ENCODE measurements at regions not wholly inside any gene's neighbourhood (a gene's known extent, or its start where the extent isn't known, plus 50 kb on each side); places are given as distances from the start of the nearest gene placed in this dataset.
A peak's percentile ranks its signal among the peaks of the same experiment; 100 is the strongest.

GRCh38 chr4:80133240-80133783 is 60.3 kb upstream of the ANTXR2 start:
- TF ChIP-seq, protein P1, sequence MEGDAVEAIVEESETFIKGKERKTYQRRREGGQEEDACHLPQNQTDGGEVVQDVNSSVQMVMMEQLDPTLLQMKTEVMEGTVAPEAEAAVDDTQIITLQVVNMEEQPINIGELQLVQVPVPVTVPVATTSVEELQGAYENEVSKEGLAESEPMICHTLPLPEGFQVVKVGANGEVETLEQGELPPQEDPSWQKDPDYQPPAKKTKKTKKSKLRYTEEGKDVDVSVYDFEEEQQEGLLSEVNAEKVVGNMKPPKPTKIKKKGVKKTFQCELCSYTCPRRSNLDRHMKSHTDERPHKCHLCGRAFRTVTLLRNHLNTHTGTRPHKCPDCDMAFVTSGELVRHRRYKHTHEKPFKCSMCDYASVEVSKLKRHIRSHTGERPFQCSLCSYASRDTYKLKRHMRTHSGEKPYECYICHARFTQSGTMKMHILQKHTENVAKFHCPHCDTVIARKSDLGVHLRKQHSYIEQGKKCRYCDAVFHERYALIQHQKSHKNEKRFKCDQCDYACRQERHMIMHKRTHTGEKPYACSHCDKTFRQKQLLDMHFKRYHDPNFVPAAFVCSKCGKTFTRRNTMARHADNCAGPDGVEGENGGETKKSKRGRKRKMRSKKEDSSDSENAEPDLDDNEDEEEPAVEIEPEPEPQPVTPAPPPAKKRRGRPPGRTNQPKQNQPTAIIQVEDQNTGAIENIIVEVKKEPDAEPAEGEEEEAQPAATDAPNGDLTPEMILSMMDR (IDR thresholded peaks at IDR 0.05; ENCODE audit: low read length, missing control alignments): no peak
- H3K4me3 ChIP-seq (replicated peaks; ENCODE audit: low read depth, low read length): no peak overlapping the region
- DNase-seq (ENCODE audit: low read depth): no peak

DNA sequence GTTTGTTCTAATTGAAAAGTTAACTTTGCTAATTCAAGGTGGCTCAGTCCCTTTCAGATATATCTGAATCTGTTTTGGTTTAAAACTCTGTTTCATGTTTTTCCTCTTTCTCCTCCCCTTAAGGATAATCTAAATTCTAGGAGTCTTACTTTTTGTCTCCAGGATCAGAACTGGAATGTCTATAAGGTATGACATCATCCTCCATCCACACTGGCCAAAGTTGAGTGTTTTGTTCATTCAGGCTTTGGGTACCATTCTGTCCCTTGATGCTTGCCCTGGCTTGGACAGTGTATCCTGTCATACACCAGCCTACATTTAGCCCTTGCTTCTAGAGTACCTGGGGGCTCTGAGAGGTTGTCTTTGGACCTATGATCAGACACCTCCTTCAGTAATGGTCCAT is 56.8 kb upstream of the ANTXR2 start:
- no peak overlapping the region for H3K4me3 ChIP-seq (replicated peaks; ENCODE audit: low read depth, low read length)
- no peak for DNase-seq (ENCODE audit: low read depth)
- TF ChIP-seq, protein P1 (IDR thresholded peaks at IDR 0.05; ENCODE audit: low read length, missing control alignments): no peak

DNA sequence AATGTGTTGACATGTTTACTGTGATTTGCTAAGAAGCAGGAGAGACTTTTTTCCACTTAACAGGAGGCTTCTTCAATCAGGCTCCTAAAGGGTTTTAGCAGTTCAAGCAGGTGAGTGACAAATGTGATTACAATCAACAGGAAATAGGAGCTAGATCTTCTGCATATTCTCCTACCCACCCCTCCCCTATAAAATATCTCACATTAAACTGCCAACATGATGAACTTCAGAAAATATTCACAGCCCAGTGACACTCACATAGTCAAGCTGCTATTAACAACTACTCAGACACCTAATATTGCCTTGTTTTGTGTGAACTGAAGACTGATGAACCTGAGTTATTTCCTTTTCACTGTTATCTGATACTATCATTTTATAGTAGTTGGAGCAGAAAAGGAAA is 55.9 kb upstream of the ANTXR2 start:
- DNase-seq (ENCODE audit: low read depth): no peak
- no peak overlapping the region for H3K4me3 ChIP-seq (replicated peaks; ENCODE audit: low read depth, low read length)
- TF ChIP-seq, protein P1 (IDR thresholded peaks at IDR 0.05; ENCODE audit: low read length, missing control alignments): no peak

GRCh38 chr4:80127870-80128419 is 54.9 kb upstream of the ANTXR2 start:
- TF ChIP-seq, protein P1 (IDR thresholded peaks at IDR 0.05; ENCODE audit: low read length, missing control alignments): no peak
- no peak overlapping the region for H3K4me3 ChIP-seq (replicated peaks; ENCODE audit: low read depth, low read length)
- no peak for DNase-seq (ENCODE audit: low read depth)

- no peak for DNase-seq (ENCODE audit: low read depth)
- H3K4me3 ChIP-seq (replicated peaks; ENCODE audit: low read depth, low read length): no peak overlapping the region
- TF ChIP-seq, protein P1 (IDR thresholded peaks at IDR 0.05; ENCODE audit: low read length, missing control alignments): no peak
Measured at GRCh38 chr4:80126435-80126834, 53.4 kb upstream of the ANTXR2 start.

DNA sequence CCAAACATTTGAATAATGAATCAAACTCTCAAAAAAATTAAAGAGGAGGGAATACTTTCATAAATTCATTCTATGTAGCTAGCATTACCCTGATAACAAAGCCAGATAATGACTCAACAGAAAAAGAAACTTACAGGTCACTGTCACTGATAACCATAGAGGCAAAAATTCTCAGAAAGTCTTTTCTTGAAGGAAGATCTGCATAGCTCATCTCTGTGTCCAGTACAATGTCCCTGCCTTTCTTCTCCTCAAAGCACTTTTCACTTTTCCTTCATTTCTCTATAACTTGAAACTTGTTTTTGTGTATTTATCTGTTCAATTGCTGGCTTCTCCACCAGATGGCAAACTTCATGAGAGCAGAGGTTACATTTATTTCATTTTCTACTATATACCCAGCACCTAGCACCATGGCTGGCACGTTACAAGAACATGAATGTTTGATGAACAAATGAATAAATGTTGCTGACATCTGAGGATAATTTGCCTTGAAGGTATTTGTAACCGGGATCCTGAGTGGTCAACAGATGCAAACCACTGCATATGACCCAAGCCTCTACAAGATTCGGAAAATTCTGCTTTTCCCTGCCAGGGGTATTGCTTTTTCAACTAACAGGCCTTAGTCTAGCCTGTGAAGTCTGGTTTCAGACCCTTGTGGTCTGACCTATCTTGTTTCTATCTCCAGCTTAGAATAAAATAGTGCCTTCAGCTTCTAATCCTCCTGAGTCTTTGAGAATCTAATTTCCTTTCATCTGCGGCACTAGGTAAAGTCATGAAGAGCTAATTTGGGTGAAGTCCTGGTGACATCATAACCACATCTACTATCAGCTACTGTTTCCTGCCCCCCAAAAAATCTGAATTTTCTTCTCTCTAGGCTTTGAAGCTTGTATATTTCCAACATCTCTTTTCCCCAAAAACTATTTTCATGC is 52.5 kb upstream of the ANTXR2 start:
- TF ChIP-seq, protein P1 (IDR thresholded peaks at IDR 0.05; ENCODE audit: low read length, missing control alignments): peak; percentile 69
- H3K4me3 ChIP-seq (replicated peaks; ENCODE audit: low read depth, low read length): no peak overlapping the region
- DNase-seq (ENCODE audit: low read depth): peak; percentile 55
